ENCODE measurements at regions not wholly inside any gene's neighbourhood (a gene's known extent, or its start where the extent isn't known, plus 50 kb on each side); places are given as distances from the start of the nearest gene placed in this dataset.
"Not testable (repeated sequence)": the region's sequence is repeated elsewhere in the genome, so short reads cannot be mapped to it uniquely, and the experiment has no call there.

DNA sequence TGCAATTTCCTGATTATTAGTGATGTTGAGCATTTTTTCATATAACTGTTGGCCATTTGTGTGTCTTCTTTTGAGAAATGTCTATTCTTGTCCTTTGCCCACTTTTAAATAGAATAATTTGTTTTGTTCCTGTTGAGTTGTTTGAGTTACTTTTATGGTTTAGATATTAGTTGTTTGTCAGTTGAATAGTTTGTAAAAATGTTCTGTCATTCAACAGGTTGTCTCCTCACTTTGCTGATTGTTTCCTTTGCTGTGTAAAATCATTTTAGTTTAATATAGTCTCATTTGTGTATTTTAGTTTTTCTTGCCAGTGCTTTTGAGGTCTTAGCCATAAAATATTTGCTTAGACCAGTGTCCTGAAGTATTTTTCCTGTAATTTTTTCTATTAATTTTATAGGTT is 181.8 kb upstream of the GLRA2 start:
- DNase-seq: no peak

GRCh38 chrX:14344172-14344940 is 185.0 kb upstream of the GLRA2 start:
- no peak for DNase-seq

DNA sequence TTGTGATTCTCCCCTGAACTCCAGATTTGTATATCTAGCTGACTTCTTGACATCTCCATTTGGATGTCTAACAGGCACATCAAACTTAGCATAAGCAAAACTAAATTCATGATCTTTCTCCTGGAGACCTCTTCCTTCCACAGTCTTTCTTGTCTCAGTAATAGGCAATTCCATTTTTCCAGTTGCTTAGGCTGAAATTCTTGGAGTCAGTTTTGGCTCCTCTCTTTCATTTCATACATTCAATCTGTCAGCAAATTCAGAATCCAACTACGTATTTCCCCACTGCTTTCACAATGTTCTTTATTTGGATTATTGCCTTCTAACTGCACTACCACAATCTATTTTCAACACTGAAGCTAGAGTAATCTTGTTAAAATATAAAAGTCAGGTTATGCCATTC is 219.9 kb upstream of the GLRA2 start:
- no peak for DNase-seq

DNA sequence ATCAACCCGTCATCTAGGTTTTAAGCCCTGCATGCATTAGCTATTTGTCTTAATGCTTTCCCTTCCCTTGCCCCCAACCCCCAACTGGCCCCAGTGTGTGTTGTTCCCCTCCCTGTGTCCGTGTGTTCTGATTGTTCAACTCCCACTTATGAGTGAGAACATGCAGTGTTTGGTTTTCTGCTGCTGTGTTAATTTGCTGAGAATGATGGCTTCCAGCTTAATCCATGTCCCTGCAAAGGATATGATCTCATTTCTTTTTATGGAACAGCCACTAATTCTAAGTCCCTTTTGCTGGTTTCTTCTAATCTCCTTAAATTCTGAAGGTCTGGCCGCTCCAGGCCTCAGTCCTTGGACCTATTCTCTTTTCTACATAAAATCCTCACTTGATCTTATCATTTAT is 220.4 kb upstream of the GLRA2 start:
- DNase-seq: not testable (repeated sequence)

DNA sequence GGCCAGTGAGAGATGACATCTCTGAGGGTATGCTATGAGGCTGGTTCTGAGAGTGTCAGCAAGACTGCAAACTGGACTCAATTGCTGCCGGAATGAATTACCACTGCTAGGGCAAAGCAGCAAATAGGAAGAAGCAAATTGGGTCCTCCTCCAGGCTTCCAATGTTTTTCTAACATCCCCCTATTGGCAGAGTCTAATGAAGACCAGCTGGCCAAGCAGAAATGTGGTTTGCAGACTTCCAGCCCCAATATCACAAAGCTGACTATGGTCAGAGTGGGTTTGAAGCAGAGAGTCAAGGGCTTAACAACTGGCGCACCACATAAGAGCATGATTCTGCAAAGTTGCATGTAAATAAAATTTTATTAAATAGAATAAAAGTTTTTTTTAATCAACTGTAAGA is 225.4 kb upstream of the GLRA2 start:
- DNase-seq: no peak

DNA sequence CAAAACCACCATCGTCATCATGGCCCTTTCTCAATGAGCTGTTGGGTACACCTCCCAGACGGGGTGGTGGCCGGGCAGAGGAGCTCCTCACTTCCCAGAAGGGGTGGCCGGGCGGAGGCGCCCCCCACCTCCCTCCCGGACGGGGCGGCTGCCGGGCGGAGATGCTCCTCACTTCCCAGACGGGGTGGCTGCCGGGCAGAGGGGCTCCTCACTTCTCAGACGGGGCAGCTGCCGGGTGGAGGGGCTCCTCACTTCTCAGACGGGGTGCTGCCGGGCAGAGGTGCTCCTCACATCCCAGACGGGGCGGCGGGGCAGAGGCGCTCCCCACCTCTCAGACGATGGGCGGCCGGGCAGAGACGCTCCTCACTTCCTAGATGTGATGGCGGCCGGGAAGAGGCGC is 226.8 kb upstream of the GLRA2 start:
- DNase-seq: not testable (repeated sequence)

GRCh38 chrX:14300376-14300775 is 229.0 kb upstream of the GLRA2 start:
- no peak for DNase-seq

DNA sequence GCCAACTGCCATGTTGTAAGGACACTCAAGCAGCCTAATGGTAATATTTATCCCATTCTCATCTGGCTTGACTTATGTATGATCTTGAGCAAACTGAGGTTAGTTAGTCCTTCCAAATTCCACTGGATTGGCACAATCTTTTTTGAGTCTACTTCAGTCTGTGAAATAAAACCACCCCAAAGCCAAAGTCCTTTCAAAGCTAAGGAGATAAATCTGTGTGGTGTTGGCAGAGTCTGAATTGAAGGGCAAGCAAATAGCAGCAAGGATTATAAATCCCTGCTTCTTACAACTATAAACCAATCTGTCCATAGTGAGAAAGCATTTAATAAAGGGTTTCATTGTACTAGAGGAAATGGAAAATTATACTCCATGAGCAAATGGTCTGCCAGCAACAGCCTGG is 233.9 kb upstream of the GLRA2 start:
- no peak for DNase-seq

GRCh38 chrX:14291666-14292500 is 237.5 kb upstream of the GLRA2 start:
- no peak for DNase-seq

DNA sequence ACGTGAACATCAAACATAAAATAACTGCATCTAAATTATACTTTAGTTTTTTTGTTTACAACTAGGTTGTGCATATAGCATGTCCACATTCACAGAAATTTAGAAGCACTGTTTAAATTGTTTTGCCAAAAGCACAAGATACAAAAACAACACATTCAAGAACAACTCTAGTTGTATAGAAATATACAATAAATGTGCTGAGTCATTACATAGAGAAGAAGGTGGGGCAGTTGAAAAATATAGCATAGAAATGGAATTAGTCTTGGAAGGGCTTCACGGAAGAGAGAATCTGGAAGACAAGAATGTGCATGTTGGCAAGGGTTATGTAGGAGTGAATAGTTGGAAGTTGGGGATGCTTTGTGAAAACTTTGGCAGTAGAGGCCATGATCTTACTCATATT is 239.0 kb upstream of the GLRA2 start:
- DNase-seq: no peak

- DNase-seq: no peak
Measured at GRCh38 chrX:14274691-14275090, 245.0 kb upstream of the GEMIN8 start.

DNA sequence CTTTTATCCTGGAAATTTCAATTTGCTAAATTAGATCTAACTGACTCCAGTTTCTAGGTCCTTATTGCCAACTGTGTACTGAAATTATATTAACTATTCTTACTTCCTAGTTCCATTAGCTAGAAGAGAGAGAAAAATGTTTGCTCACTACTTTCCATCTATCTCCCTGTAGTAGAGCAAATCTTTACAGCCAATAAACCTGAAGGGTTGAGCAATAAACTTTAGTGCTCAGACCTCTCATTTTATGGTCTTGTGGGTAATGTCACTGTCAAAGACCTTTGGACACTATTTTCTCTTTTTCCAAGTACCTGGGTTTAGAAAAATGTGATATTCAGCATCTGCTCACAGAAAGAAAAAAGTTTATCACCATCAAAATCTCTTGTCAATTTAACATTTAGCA is 237.5 kb upstream of the GEMIN8 start:
- no peak for DNase-seq

- DNase-seq: no peak
Measured at GRCh38 chrX:14266705-14267104, 237.0 kb upstream of the GEMIN8 start.

GRCh38 chrX:14243823-14244222 is 214.1 kb upstream of the GEMIN8 start:
- DNase-seq: no peak

- DNase-seq: no peak
Measured at GRCh38 chrX:14235004-14235403, 205.3 kb upstream of the GEMIN8 start.

DNA sequence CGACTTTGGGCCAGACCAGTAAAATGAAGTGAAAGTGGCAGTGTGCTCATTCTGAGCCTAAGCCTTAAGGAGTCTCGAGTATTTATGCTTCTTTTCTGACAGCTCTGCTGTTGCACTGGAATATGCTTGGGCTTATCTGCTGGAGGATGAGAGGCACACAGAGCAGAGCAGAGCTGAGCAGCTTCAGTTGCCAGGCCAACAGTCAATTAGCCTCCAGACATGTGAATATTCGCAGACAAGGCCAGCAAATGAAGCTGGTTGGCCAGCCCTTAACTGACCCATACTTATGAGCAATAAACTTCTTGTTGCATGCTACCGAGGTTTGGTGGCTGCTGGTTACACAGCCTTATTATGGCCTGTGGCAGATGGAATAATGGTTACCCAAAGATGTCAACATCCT is 203.0 kb upstream of the GEMIN8 start:
- no peak for DNase-seq

- DNase-seq: no peak
Measured at GRCh38 chrX:14228611-14229010, 198.9 kb upstream of the GEMIN8 start.

DNA sequence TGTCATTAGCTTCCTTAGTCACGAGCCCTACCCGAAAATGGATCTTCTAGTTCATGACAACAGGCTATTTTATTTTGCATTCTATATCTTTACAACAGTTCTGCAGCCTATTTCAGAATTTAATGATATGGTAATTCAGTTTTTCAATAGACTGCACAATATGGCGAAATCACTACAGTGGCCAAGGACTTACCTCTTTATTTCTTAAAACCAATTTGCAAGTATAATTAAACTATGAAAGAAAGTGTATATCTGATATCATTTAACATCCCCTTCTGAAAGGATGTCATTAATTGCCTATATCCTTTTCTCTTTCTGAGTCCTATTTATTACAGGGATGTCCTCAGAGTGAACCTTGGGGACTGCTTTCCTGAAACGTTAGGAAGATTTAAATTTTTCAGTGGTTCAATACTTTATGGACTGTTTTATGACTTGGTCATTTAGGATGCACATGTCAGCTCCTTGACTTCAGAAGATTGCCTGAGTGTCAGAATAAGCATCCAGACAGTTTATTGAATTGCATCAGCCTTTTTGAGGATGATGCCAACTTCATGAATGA is 190.8 kb upstream of the GEMIN8 start:
- DNase-seq: no peak

GRCh38 chrX:14209034-14209433 is 179.3 kb upstream of the GEMIN8 start:
- no peak for DNase-seq

- DNase-seq: no peak
Measured at GRCh38 chrX:14194711-14195110, 165.0 kb upstream of the GEMIN8 start.

DNA sequence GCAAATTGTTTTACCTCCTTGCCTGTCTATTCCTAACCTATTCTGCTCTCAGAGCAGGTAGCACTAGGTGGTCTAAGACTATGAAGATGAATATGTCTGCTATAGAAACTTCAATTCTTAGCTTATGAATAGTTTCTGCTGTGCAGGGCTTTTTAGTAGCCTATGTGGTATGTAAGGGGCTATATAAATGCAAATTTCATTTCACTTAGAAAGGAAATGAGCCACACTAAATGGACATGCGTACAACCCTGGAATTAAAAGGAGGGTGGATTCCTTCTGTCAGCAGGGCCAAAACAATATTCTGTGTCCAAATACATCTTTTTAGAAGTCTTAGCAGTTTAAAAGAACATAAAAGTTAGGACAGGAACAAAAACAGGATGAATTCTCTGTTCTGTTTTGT is 163.9 kb upstream of the GEMIN8 start:
- DNase-seq: no peak

DNA sequence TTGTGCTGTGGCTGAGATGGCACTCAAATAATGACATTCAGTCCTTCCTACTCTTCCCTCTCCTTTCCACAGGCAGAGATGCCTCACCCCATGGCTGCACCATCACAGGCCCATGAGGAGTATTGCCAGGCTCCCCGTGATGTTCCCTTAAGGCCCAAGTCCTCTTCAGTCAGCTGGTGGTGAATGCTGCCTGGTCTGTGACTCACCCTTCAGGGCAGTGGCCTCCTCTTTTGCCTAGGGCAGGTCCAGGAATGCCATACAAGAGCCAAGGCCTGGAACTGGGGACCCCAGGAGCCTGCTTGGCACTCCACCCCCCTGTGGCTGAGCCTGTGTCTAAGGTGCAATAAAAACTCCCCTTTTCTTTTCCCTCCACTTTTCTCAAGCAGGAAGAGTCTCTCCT is 144.2 kb upstream of the GEMIN8 start:
- no peak for DNase-seq

DNA sequence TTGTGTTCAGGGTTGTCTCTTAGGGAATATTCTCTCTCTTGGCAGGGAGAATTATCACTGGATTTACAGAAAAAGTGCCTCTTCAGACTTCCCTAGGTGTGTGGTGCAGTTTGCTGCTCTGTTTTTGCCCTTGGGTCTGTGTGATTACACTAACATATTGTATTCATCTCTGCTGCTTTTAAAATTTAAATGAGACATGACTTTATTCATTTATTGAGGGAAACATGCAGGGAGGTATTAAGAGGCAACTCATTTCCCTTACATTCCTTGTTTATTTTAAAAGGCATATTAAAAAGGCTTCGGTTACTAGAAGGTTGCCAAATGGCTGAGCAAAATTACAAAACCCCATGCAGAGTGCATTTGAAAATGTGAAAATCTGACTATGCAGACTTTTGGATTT is 135.1 kb upstream of the GEMIN8 start:
- DNase-seq: no peak

DNA sequence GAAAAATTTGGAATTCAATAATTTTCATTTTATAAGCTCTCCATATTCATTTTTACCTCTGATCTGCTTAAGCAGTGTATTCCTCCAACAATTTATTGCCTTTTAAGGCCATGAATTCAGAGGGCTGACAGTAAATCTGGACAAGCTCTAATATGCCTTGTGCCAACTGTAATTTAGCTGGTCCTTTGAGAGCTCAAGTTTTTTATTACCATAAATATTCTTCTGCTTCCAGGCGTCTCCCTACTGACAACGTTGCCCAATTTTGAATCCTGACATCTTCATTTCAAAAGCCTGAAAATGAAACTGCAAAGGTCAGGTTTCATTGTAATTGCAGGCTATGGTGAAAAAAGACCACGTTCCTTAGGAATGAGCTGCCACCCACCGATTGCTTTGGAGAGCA is 95.8 kb upstream of the GEMIN8 start:
- DNase-seq: no peak
